HUES64 (cell line): ENCODE measurements at regions not wholly inside any gene's neighbourhood (a gene's known extent, or its start where the extent isn't known, plus 50 kb on each side); places are given as distances from the start of the nearest gene placed in this dataset.
"Not testable (repeated sequence)": the region's sequence is repeated elsewhere in the genome, so short reads cannot be mapped to it uniquely, and the experiment has no call there.

Experiments used
- H3K27ac ChIP-seq: 2 replicates; pipeline ENCODE4 v1.7.0; 2013; ENCODE audit warnings: low read depth, low read length, inconsistent platforms
- H3K27me3 ChIP-seq: 2 replicates; pipeline ENCODE4 v1.6.1; 2013; ENCODE audit warnings: mild to moderate bottlenecking, low read length; ENCODE audit not compliant: insufficient read depth
- H3K36me3 ChIP-seq: 2 replicates; pipeline ENCODE4 v1.6.1; 2013; ENCODE audit warnings: mild to moderate bottlenecking, low read length; ENCODE audit not compliant: insufficient read depth
- H3K4me1 ChIP-seq: 2 replicates; pipeline ENCODE4 v1.6.1; 2013; ENCODE audit warnings: mild to moderate bottlenecking, low read length, moderate library complexity; ENCODE audit not compliant: insufficient read depth
- H3K4me3 ChIP-seq: 2 replicates; pipeline ENCODE4 v1.5.1; 2013; ENCODE audit warnings: mild to moderate bottlenecking, low read length, moderate library complexity
- H3K9ac ChIP-seq: 2 replicates; pipeline ENCODE4 v1.6.1; 2013; ENCODE audit warnings: mild to moderate bottlenecking, low read depth, low read length
- H3K9me3 ChIP-seq: 2 replicates; pipeline ENCODE4 v1.6.1; 2013; ENCODE audit warnings: low read depth, low read length; ENCODE audit not compliant: insufficient read depth
- WGBS: fragments of 150-250, 120-280 bp; methylation state at CpG from one replicate; pipeline ENCODE4 v1.1.7; 2013; ENCODE audit warnings: missing lambda C conversion rate; 5-methylcytosine and 5-hydroxymethylcytosine counted together

DNA sequence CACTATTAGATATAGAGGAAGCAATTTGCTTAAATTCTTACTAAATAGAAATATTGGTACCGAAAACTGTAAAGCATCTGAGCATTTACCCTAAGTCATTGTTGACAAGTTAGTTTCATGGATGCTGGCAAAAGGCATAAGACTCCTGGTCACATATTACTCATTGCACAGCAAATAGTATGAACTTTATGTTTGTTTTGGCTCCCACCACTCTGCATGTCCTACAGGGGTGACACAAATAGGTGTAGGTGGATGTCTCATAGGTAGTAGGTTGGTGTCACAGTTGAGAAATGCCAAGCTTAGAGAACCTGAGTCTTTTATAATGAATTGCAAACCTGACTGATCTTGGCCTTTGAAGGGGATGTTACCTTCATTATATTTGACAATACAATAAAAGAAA, 199.6 kb upstream of the SEMA3D start:
- Histone ChIP-seq H3K4me1 (no peaks in the 10 kb centered on the region), H3K9me3 (no peaks in the 10 kb centered on the region), H3K27ac (no peak overlapping the region), H3K27me3 (no peaks in the 10 kb centered on the region), H3K36me3 (no peaks in the 10 kb centered on the region), H3K9ac (no peak overlapping the region), H3K4me3 (no peak overlapping the region)
- WGBS = no CpG with 5 or more reads among the region's 1 CpG

DNA sequence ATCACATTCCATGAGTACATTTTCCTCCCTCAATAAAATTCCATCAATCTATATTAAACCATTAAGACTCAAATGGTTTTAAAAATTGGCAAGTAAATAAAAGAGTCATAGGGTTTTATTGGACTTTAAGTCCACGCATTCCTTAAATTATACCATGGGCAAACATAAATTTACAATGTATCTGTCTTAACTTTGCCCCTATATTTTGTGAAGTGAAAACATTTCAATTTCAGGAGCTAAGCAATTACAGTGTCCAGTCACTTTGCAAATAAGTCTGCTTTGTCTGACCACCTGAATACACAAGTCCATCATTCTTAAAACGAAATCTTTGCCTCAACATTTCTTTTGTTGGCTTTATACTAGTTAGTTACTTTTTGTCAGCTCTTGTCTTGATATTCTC, 197.5 kb upstream of the SEMA3D start:
- H3K9ac ChIP-seq = no peak overlapping the region
- no peaks in the 10 kb centered on the region for H3K4me1 ChIP-seq
- 83% methylated on average over 1 of the region's 2 CpGs for WGBS
- no peak overlapping the region for H3K4me3 ChIP-seq
- no peaks in the 10 kb centered on the region for H3K27me3 ChIP-seq
- H3K36me3 ChIP-seq = no peaks in the 10 kb centered on the region
- no peak overlapping the region for H3K27ac ChIP-seq
- no peaks in the 10 kb centered on the region for H3K9me3 ChIP-seq

DNA sequence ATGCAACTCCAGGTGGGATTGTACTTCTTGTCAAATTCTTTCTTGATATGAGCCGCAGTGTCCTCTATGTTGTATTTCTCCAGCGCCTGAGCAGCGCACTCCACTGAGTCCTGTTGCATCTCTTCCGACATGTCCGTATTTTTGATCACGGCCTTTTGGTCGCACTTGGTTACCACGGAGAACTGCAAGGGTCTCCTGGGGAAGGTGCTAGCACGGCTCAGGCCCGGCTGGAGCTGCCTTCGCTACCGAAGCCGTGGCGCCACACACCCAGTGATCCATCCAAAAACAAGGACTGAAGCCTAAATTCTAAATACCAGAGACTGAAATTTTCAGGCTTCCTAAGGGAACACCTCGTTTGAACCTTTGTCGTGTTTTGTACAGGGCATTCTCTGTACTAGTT, 194.4 kb upstream of the SEMA3D start:
- Histone ChIP-seq H3K9ac (no peak overlapping the region), H3K9me3 (no peaks in the 10 kb centered on the region), H3K27me3 (no peaks in the 10 kb centered on the region), H3K36me3 (no peaks in the 10 kb centered on the region), H3K4me3 (no peak overlapping the region), H3K4me1 (no peaks in the 10 kb centered on the region), H3K27ac (no peak overlapping the region)
- WGBS = 97% methylated on average over 16 of the region's 16 CpGs

DNA sequence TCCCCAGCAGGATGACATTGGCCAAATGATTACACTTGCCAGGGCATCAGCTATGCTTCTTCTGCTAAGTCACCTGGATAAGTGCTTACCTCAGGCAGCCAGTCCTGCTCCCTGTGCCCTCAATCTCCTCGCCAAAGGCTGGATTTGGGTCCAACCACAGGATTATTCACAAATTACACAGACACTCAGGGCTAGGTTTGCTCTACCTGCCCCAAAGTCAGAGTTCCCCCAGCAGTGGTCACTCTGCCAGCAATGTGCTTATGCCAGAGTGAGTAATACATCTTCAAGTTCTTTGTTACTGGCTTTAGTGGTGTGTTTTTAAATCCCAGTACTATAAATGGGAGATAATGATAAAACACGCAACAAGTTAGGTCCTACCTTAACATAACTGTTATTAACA, 189.7 kb upstream of the SEMA3D start:
- H3K9me3 ChIP-seq = no peaks in the 10 kb centered on the region
- no peak overlapping the region for H3K4me3 ChIP-seq
- no peaks in the 10 kb centered on the region for H3K4me1 ChIP-seq
- H3K27me3 ChIP-seq = no peaks in the 10 kb centered on the region
- WGBS = 90% methylated on average over 2 of the region's 2 CpGs
- no peaks in the 10 kb centered on the region for H3K36me3 ChIP-seq
- no peak overlapping the region for H3K9ac ChIP-seq
- no peak overlapping the region for H3K27ac ChIP-seq

- 85% methylated on average over 1 of the region's 1 CpG for WGBS
- H3K4me3 ChIP-seq = no peak overlapping the region
- no peaks in the 10 kb centered on the region for H3K36me3 ChIP-seq
- no peaks in the 10 kb centered on the region for H3K4me1 ChIP-seq
- H3K27me3 ChIP-seq = no peaks in the 10 kb centered on the region
- no peak overlapping the region for H3K27ac ChIP-seq
- H3K9me3 ChIP-seq = no peaks in the 10 kb centered on the region
- H3K9ac ChIP-seq = no peak overlapping the region
Observed at GRCh38 chr7:85356916-85357315, 170.1 kb upstream of the SEMA3D start.

- no peak overlapping the region for H3K27ac ChIP-seq
- H3K4me1 ChIP-seq = peaks cover 4% of the 10 kb centered on the region; the same call in 1 of the 2 replicates
- H3K27me3 ChIP-seq = no peaks in the 10 kb centered on the region
- no peaks in the 10 kb centered on the region for H3K36me3 ChIP-seq
- H3K4me3 ChIP-seq = no peak overlapping the region
- H3K9ac ChIP-seq = no peak overlapping the region
- no peaks in the 10 kb centered on the region for H3K9me3 ChIP-seq
Observed at GRCh38 chr7:85343484-85343883, 156.6 kb upstream of the SEMA3D start.

- Histone ChIP-seq H3K4me1 (peaks cover 4% of the 10 kb centered on the region; the same call in 1 of the 2 replicates), H3K9ac (no peak overlapping the region), H3K9me3 (no peaks in the 10 kb centered on the region), H3K4me3 (no peak overlapping the region), H3K36me3 (no peaks in the 10 kb centered on the region), H3K27me3 (no peaks in the 10 kb centered on the region), H3K27ac (no peak overlapping the region)
Observed at GRCh38 chr7:85342781-85343180, 155.9 kb upstream of the SEMA3D start.

DNA sequence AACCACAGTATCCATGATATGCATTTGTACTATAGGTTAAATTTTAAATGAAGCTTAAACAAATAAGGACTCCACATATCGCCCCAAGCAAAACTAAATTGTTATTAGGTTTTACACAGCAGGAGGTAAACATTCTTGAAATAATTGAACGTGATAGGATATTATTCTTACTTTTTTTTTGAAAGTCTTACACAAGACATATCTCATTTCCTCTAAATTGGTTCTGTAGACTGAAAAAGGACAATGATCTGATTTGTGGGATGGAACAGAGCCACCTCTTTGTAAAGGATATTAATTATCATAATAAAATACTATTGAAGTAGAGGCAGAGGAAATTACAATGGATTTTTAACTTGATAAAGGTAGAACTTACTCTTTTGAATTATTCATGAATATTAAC, 155.1 kb upstream of the SEMA3D start:
- Histone ChIP-seq H3K9ac (no peak overlapping the region), H3K27ac (no peak overlapping the region), H3K27me3 (no peaks in the 10 kb centered on the region), H3K9me3 (no peaks in the 10 kb centered on the region), H3K4me3 (no peak overlapping the region), H3K36me3 (no peaks in the 10 kb centered on the region), H3K4me1 (peaks cover 4% of the 10 kb centered on the region; the same call in 1 of the 2 replicates)
- no CpG with 5 or more reads among the region's 2 CpGs for WGBS

DNA sequence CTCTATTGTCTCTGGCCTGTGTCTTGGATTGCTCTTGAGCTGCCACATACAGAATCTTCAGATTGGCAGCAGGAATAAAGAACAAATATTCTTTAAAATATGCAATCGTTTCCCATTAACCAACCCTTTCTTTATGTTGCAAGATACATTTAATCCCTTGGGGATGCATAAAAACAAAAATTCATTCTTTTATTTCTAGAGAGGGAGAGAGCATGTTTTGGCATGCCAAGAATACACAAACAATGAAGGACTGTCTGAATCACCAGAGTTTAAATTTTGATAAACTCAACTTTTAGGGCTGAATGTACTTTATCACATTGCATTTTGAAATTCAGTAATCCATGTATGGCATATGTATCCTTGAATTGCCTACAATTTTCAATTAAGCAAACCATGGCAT, 154.3 kb upstream of the SEMA3D start:
- Histone ChIP-seq H3K4me3 (no peak overlapping the region), H3K4me1 (peaks cover 4% of the 10 kb centered on the region; the same call in 1 of the 2 replicates), H3K9me3 (no peaks in the 10 kb centered on the region), H3K27me3 (no peaks in the 10 kb centered on the region), H3K9ac (no peak overlapping the region), H3K36me3 (no peaks in the 10 kb centered on the region), H3K27ac (no peak overlapping the region)
- WGBS = 83% methylated on average over 1 of the region's 1 CpG

- 85% methylated on average over 1 of the region's 1 CpG for WGBS
- H3K4me1 ChIP-seq = no peaks in the 10 kb centered on the region
- H3K9ac ChIP-seq = no peak overlapping the region
- no peak overlapping the region for H3K27ac ChIP-seq
- no peaks in the 10 kb centered on the region for H3K27me3 ChIP-seq
- H3K4me3 ChIP-seq = no peak overlapping the region
- no peaks in the 10 kb centered on the region for H3K9me3 ChIP-seq
- H3K36me3 ChIP-seq = no peaks in the 10 kb centered on the region
Observed at GRCh38 chr7:85336086-85336485, 149.2 kb upstream of the SEMA3D start.

- not testable (repeated sequence) for H3K9me3 ChIP-seq, H3K27me3 ChIP-seq, H3K4me1 ChIP-seq, H3K27ac ChIP-seq, H3K36me3 ChIP-seq, H3K4me3 ChIP-seq, H3K9ac ChIP-seq
- 59% methylated on average over 15 of the region's 15 CpGs for WGBS
Observed at GRCh38 chr7:85335113-85335512, 148.3 kb upstream of the SEMA3D start.

GRCh38 chr7:85328456-85328998, 141.7 kb upstream of the SEMA3D start:
- no peaks in the 10 kb centered on the region for H3K36me3 ChIP-seq
- 80% methylated on average over 1 of the region's 3 CpGs for WGBS
- H3K4me1 ChIP-seq = no peaks in the 10 kb centered on the region
- no peak overlapping the region for H3K4me3 ChIP-seq
- no peak overlapping the region for H3K27ac ChIP-seq
- no peaks in the 10 kb centered on the region for H3K27me3 ChIP-seq
- no peak overlapping the region for H3K9ac ChIP-seq
- no peaks in the 10 kb centered on the region for H3K9me3 ChIP-seq
